Stimulated activated CD8-positive, alpha-beta memory T cell treated with anti-CD3 and anti-CD28 coated beads, Interleukin-12 subunit alpha, Interleukin-12 subunit beta, amount 100 ng/mL, for 1 hour (primary cell): ENCODE measurements at regions not wholly inside any gene's neighbourhood (a gene's known extent, or its start where the extent isn't known, plus 50 kb on each side); places are given as distances from the start of the nearest gene placed in this dataset.
"Not testable (repeated sequence)": the region's sequence is repeated elsewhere in the genome, so short reads cannot be mapped to it uniquely, and the experiment has no call there.

ENCODE experiments used
- DNase-seq: peaks from one replicate; pipeline ENCODE4 v3.0.0-alpha.2; 2020; ENCODE audit warnings: low read depth

DNA sequence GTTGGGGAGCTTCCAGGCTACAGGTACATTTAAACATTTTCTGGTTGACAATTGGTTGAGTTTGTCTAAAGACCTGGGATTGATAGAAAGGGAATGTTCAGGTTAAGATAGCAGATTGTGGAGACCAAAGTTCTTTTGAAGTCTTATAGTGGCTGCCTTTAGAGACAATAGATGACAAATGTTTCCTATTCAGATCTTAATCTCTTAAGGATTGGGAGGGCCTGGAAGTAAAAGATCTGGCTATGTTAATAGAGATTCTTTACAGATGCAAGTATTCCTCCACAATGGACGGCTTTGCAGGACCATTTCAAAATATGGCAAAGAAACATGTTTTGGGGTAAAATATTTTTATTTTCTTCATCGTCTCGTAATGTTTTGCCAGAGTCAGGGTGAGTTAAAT lies 128.7 kb upstream of the TSC22D1 start:
- DNase-seq: not testable (repeated sequence)

DNA sequence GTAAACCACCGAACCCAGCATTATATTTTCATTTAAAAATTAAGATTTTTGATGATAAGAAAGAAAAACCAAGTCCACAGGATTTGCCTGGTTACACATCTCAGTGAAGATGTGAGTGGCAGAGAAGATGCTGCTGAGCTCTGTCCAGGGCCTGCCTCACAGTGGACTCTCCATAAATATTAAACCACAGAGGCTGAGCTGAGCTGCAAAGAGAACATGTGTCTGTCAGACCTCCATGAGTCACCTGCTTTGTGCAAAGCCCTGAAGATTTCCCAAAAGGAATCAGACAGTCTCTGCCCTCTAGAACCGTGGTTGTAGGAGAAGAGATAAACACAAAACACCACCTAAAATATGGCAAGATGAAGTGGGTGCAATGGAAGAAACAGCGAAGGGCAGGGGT lies 127.2 kb upstream of the TSC22D1 start:
- DNase-seq: no peak

DNA sequence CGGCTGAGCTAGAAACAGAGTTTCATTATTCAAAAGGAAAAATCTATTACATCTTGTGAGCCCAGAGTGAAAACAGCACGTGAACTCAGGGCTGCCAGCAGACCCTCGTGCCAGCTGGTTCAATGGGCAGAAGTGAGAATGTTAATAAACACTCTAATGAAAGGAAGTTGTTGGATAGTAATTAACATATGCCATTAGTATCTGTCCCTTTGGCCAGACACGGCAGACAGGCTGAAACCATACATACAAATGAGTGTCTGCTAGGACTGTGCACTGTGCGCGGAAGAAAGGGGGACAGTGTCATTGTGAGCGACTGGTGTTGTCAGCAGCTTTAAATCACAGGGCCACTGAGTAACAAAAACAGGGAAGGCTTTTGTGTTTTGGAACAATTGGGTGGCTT lies 121.9 kb upstream of the TSC22D1 start:
- no peak for DNase-seq

DNA sequence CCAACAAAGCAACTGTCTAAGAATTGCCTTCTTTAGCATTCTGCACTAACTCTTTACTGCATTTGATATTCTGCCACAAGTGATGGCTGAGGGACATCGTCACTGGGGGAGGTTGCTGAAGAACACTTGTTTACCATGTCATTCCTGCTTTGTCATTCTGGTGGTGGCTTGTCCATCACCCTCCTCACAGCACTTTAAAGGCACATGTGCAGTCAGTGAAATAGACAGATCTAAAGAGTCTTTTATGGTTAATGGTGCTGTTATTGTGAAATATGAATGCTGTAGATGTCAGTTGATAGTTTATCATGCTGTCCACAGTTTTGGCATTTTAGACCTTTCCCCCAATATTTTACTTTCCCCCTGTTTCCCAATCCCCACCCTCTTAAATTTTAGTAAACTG lies 120.9 kb upstream of the TSC22D1 start:
- no peak for DNase-seq

DNA sequence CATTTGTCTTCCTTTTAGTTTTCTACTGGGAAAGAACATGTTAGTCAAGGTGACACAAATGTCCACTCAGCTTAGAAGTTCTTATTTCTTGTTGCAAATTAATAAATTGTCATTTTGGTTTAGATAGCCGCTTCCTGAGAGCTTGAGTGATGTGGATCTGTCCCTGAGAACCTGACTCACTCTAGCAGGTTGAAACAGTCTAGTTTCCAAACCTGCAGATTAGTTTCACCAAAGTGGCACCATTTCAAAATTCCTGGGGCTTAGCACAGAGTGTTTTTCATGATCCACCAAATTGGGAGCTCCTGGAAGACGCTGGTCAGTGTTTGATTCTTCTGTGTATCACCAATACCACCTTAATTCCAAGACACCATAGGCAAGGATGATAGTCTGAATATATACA lies 119.4 kb upstream of the TSC22D1 start:
- no peak for DNase-seq

DNA sequence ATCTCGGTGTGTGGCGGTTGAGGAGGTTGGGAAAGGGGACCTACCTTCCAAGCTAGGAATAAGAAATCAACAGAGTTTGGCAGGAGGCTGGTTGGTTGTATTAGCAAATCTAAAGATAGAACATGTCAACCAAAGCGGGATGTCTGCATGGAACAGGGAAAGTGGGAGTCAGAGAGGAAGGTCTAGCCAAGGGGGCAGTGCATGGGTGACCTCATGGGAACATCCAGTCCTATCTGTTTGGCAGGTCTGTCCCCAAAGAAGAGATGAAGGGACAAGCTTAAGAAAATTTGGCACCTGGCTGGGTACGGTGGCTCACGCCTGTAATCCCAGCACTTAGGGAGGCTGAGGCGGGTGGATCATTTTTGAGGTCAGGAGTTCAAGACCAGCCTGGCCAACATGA lies 118.7 kb upstream of the TSC22D1 start:
- no peak for DNase-seq

DNA sequence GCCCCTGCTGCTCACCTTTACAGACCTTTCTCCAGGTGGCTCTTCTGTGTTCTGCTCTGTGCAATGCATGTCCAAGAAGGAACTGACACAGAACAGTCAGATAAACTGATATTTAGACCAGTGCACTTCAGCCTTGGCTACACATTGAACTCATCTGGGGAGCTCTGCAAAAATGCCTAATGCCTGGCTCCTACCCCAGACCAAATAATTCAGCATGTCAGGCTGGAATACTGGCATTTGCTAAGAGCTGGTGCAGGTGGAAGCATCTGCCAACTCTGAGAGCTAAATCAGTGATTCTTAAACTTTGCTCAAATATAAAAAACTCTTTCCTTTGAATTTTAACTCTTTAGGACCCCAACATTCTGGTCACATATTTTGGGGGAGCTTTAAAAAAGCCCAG lies 118.2 kb upstream of the TSC22D1 start:
- no peak for DNase-seq

DNA sequence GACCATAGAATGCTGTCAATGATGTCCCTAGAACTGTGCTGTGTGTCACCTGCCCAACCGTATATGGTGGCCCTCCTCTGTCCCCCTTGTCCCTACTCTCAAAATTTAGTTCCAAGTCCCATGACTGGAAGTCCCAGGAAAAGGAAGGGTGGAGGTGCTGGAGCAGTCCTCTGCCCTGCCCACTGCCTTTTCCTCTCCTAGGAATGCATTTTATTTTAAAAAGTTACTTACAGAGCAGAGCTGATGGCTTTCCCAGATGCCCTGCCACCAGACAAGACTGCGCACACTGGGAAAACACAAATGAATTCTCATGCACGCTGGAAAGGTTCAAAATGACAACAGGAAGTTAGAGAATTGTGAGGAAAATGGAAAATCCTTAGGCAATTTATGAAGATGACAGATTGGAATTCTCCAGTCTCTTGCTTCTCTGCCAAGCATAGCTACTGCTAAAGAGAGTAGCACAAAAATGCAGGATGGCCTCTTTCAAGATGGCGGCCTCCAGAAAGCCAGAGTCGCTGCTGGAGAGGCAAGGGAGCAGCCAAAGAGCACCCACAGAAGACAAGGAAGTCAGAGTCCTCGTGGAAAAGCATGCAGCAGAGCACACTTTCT lies 117.1 kb upstream of the TSC22D1 start:
- no peak for DNase-seq

DNA sequence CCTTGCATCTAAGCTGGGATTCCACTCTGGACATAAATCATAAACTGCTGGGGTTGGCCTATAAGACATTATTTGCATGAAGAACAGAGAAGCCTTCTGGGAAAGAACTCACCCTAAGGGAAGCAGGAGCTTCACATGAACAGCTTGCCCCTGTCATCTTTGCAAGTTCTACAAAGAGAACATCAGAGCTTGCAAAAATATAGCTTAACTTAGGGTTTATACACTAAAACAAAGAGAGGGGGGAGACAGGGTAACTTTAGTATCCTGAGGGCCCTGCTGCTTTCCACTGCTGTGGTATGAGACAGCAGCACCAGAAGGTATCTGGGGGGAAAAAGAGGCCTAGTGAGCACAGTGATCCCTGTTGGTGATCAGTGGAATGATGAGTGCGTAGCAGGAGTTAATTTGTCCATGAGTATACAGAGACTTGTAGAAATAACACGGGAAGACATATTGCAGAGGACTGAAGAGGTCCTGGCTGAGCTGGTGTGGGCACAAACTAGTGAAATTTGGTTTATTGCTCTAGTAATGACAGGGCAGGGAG lies 116.1 kb upstream of the TSC22D1 start:
- no peak for DNase-seq

DNA sequence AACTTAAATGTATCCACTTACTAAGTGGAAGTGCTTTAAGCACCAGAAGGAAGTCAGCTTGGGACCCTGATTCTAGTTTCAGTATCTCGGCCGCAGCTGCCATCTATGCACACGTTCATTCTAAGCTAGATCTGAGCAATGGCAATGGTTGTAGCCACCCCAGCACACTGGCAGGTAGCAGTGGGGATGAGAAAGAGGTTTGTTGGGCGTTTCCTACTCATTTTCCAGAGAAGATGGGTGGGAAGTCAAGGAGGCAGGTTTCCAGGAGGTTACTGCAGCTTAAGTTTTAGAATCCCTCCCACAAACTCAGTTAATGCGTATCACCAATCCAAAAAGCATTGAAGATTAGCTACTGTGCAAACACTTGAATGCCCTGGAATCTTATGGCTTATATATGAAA lies 114.2 kb upstream of the TSC22D1 start:
- no peak for DNase-seq

DNA sequence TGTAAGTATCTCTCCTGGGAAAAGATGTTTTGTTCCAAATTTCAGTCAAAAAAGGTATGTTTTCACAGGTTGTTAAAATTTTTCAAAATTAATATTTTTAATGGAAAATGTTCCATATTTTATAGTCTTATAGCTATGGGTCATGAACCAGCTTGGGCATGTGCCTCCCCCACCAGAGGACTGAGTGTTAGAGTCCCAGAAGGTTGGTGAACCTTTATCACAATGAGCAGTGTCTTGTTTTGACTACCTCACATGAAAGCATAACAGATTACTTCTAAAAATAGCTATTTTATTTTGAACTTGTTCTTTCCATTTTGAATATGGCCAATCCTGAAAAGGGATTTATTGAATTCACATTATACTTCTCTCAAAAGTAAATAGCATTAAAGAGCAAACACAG lies 112.5 kb upstream of the TSC22D1 start:
- no peak for DNase-seq

DNA sequence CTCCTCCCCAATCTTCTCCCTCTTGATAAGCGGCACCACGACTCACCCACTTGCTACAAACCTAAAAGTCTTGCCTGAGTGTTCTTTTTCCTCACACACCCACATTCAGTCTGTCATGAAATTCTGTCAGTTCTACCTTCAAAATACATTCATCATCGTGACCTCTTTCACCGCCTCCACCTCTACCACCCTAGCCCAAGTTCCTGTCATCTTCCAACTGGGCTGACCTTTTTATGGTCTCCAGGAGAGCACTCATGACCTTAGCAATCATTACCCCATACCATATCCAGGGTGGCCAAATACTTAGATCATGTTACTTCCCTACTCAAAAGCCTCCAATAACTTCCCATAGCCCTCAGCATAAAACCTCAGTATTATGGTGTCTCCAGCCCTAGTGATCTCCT lies 110.4 kb upstream of the TSC22D1 start:
- no peak for DNase-seq

DNA sequence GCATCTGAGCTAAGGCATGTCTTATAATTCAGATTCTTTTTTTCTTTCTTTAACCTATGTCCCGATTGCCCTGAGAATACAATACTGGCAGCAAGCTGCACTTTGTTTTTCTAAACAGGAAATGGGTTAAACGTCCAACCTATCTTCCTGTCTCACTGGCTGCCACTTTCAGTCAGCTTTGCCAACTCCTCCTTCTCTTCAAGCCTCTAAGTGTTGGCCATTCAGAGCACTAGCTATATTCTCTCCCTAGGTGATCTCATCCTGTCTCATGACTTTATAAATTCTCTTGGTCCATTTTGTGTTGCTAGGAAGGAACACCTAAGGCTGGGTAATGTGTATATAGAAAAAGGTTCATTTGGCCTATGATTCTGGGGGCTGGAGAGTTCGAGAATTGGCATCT lies 109.5 kb upstream of the TSC22D1 start:
- no peak for DNase-seq

DNA sequence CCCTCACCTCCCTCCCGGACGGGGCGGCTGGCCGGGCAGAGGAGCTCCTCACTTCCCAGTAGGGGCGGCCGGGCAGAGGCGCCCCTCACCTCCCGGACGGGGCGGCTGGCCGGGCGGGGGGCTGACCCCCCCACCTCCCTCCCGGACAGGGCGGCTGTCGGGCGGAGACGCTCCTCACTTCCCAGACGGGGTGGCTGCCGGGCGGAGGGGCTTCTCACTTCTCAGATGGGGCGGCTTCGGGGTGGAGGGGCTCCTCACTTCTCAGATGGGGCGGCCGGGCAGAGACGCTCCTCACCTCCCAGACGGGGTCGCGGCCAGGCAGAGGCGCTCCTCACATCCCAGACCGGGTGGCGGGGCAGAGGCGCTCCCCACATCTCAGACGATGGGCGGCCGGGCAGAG lies 106.3 kb upstream of the TSC22D1 start:
- DNase-seq: not testable (repeated sequence)

DNA sequence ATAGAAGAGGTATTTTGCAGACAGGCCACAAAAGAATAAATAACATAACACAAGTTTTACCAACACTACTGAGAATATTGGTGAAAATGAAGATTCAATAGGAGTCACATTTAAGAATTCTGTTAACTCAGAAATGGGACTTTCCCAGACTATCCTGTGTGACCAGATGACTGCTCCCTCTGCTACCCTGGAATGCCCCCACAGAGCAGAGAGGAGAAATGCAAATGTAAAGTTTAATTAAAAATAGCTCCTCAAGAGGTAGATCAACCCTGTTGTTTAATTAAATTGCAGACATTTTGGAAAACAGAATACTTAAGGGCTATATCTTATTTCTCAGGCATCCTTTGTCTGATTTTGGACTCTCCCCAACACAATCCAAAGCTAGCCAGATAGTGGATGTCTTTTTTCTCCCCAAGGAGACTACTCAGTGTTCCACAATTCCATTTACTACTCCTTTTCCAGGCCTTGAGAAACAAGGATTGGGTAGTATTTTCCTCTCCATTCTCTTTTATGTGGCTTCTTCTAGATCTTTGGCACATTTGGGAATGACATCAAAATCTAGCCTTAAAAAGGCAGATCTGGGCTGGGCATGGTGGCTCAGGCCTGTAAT lies 104.7 kb upstream of the TSC22D1 start:
- DNase-seq: no peak

DNA sequence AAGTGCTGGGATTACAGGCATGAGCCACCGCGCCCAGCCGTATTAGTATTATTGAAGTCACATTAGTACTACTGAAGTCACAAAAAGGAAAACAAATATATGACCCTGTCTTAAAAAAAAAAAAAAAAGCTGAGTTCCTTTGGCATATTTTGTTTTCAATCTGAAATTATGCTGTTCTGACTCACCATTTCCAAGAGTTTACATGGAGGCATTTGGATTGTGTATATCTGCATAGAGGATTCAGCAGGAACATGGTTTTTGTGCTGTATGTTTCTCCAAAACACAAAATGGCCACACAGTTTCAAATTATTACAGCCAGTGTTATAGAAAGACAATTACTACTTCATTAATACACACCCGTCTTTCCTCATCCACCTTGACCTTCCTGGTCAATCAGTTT lies 103.5 kb upstream of the TSC22D1 start:
- no peak for DNase-seq

DNA sequence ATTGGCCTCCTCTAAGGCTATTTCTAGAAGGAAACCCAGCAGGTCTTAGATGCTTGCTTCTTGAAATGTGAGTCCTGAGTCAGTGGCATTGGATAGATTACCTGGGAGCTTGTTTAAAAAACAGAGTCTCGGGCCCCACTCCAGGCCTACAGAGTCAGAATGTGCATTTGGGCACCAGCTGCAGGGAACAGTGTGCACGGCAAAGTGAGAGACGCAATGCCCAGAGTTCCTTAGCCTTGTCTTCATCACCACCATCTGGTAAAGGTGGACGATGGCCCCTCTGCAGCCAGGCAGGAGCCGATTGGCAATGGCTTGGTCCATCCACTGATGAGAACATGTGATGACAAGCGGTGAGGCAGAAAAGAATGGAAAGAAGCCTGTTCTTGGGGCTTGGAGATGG lies 102.1 kb upstream of the TSC22D1 start:
- DNase-seq: no peak

DNA sequence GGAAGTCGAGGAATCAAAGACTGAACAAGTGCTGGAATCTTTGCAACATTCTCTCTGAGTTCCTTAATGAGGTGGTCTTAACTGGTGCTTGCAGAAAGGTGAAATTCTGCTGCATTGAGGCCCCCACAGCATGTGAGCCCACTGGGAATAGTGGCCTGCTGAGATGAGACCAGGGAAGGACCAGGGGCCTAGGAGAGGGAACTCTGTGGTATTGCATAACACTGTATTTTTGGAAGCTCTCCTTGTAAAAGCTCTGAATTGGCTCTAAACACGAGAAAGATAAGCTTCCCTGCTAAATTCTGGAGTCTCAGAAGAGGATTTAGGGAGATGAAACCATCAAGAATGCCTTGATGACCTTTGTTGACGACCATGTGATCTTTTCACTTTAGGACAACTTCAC lies 100.4 kb upstream of the TSC22D1 start:
- DNase-seq: no peak

DNA sequence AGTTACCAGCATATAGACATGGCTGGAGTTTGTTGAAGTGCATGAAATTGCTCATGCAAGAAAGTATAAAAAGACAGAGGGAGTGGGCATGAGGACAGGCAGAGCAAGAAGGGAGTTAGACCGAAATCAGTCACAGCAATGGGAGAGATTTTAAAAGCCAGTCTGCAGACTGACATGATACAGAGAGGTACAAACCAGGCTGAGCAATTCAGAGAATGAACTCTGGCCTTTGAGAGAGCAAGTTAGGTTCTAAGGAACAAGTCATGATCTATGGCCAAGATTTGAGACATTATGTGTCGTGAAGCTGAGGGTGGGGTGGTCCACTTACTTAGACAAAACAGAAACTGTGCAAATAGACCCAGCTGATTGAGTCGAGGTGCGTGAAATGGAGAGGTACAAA lies 93.4 kb upstream of the TSC22D1 start:
- no peak for DNase-seq

DNA sequence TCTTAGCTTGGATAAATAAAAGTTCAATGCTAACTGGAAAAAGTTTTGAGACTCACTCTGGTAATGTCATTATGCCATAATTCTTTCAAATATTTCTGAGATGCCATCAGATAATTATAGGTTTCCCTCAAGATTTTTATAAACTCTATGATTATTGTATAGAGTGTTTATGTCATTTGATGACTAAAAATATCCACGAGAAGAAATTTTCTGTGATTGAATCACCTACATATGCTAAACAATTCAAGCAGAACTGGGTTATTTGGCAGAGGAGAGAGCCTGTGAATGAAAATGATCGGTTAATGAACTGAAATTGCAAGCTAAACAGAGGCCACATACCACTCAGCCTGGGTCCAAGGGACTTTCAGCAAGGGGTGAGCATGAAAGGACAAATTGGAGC lies 92.6 kb upstream of the TSC22D1 start:
- no peak for DNase-seq

DNA sequence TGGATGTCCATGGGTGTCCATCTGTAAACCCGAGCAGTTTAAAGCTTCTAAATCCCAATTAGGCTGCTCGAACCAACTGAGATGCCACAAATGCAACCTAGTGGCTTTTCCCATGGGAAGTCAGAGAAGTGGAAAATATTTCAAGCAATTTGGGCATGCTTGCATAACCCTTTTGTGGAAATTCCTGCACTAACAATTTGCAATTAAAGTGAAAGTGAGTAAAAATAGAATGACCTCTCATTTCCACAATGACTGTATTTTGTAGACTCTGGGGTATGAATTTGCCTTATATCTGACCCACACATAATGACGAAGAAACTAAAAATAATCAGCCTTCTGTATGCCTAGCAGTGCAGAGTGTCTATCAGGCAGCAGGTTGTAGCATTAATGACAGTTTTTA lies 91.8 kb upstream of the TSC22D1 start:
- no peak for DNase-seq

DNA sequence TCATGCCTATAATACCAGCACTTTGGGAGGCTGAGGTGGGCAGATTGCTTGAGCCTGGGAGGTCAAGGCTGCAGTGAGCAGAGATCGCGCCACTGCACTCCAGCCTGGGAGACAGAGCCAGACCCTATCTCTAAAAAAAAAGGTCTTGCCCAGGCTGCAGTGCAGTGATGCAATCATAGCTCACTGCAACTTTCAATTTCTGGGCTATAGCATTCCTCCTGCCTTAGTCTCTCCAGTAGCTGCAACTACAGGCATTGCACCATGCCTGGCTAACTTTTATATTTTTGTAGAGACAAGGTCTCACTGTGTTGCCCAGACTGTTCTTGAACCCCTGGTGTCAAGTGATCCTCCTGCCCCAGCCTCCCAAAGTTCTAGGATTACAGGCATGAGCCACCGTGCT lies 90.4 kb upstream of the TSC22D1 start:
- not testable (repeated sequence) for DNase-seq

DNA sequence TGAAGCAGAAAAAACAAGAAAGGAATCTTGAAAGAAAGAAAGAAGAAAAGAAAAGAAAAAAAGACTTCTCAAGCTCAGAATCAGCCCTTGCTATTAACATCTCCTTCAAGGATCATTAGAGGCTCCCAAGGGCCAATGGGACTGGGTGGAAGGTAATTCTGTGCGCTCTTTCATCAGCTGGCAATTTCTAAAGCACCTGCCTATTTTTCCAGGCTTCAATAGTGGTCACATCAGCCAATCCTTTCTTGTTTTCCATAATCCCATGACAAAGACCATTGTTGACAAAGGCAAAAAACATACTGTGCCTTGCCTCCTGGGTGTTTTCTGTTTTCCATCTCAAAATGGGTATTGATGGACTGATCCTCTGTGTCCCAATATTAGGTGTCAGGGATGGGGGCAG lies 88.2 kb upstream of the TSC22D1 start:
- no peak for DNase-seq

DNA sequence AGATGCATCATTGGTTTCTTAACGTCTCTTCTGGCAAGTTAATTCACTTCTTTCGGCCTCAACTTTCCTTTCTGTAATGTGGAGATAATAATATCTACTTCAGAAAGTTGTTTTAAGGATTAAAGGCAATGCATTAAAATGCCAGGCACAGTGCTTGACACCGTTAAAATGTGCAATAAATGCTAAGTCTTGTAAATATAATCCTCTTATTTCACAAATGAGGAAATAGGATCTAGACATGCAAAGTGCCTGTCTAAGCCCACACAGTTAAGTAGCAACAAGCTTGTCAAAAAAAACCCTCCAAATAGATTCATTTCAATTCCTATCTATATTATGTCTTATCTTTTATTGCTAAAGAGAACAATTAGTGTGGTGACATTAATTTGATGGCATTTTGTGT lies 86.4 kb upstream of the TSC22D1 start:
- no peak for DNase-seq
